Upper lobe of left lung (tissue), 4 donors: ENCODE measurements at regions not wholly inside any gene's neighbourhood (a gene's known extent, or its start where the extent isn't known, plus 50 kb on each side); places are given as distances from the start of the nearest gene placed in this dataset.

Experiments used
- EP300 ChIP-seq, 4 donors: sonication (generic); formaldehyde crosslinking; IDR thresholded peaks; one replicate each; pipeline ENCODE4 v1.5.1; 2017; ENCODE audit warnings: antibody characterized with exemption in 4 of 4, control low read depth in 2 of 4
- POLR2A ChIP-seq, 4 donors: fragments of 450-650 bp; IDR thresholded peaks; one replicate each; pipeline ENCODE4 v1.5.1; 2016 to 2017; ENCODE audit warnings: antibody characterized with exemption in 4 of 4, mild to moderate bottlenecking in 2 of 4
- POLR2AphosphoS5 ChIP-seq, 2 donors: sonication (generic); formaldehyde crosslinking; IDR thresholded peaks; one replicate each; pipeline ENCODE4 v1.5.1; 2017; ENCODE audit warnings: antibody characterized with exemption in 2 of 2
- TF ChIP-seq, protein P1 (sequence below), 6 experiments: fragments of 450-650 bp in 4 of 6; fragments of 200-600 bp in 2 of 6; sonication (generic) in 2 of 6; IDR thresholded peaks; one replicate each; pipeline ENCODE4 v1.5.1; 2016 to 2019; ENCODE audit warnings: antibody characterized with exemption in 6 of 6

DNA sequence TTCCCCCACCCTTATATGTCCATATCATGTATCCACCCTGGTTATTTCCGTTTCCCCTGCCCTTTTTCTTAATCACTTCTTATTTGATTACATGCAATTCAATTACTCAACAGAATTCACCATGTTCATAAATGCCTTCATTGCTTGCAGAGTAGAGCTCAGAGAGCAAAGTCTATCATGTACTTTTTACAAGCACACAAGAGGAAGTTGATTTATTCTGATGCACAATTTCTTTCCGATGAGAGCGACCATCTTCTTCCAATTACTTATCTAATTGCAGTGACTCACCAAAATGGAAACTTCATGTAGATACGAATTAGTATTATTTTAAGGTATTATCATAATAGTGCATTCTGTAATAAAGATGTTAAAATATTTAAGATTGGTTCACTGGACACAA is 430.5 kb upstream of the KLF6 start:
- TF ChIP-seq, protein P1, sequence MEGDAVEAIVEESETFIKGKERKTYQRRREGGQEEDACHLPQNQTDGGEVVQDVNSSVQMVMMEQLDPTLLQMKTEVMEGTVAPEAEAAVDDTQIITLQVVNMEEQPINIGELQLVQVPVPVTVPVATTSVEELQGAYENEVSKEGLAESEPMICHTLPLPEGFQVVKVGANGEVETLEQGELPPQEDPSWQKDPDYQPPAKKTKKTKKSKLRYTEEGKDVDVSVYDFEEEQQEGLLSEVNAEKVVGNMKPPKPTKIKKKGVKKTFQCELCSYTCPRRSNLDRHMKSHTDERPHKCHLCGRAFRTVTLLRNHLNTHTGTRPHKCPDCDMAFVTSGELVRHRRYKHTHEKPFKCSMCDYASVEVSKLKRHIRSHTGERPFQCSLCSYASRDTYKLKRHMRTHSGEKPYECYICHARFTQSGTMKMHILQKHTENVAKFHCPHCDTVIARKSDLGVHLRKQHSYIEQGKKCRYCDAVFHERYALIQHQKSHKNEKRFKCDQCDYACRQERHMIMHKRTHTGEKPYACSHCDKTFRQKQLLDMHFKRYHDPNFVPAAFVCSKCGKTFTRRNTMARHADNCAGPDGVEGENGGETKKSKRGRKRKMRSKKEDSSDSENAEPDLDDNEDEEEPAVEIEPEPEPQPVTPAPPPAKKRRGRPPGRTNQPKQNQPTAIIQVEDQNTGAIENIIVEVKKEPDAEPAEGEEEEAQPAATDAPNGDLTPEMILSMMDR (IDR thresholded peaks at IDR 0.05), result no peak
- TF ChIP-seq EP300 (IDR thresholded peaks at IDR 0.05) (no peak), POLR2A (IDR thresholded peaks at IDR 0.05) (no peak), POLR2AphosphoS5 (IDR thresholded peaks at IDR 0.05) (no peak)
